ENCODE measurements at regions not wholly inside any gene's neighbourhood (a gene's known extent, or its start where the extent isn't known, plus 50 kb on each side); places are given as distances from the start of the nearest gene placed in this dataset.

DNA sequence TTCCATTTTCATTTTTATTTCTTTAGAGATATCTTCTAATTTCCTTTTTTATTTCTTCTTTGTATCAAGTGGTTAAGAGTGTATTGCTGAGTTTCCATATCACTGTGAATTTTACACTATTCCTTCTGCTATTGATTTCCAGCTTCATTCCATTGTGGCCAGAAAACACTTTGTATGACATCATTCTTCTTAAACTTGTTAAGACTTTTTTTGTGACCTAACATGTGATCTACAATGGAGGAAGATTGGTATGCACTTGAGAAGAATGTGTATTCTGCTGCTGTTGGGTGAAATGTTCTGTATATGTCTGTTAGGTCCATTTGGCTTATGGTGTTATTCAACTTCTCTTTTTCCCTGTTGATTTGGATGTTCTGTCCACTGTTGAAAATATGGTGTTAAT lies 274.2 kb upstream of the PUM3 start:
- no peak overlapping the region for H3K27ac Mint-ChIP-seq
- no peaks in the 10 kb centered on the region for H3K4me1 Mint-ChIP-seq
- TF ChIP-seq, protein P1, sequence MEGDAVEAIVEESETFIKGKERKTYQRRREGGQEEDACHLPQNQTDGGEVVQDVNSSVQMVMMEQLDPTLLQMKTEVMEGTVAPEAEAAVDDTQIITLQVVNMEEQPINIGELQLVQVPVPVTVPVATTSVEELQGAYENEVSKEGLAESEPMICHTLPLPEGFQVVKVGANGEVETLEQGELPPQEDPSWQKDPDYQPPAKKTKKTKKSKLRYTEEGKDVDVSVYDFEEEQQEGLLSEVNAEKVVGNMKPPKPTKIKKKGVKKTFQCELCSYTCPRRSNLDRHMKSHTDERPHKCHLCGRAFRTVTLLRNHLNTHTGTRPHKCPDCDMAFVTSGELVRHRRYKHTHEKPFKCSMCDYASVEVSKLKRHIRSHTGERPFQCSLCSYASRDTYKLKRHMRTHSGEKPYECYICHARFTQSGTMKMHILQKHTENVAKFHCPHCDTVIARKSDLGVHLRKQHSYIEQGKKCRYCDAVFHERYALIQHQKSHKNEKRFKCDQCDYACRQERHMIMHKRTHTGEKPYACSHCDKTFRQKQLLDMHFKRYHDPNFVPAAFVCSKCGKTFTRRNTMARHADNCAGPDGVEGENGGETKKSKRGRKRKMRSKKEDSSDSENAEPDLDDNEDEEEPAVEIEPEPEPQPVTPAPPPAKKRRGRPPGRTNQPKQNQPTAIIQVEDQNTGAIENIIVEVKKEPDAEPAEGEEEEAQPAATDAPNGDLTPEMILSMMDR (IDR thresholded peaks at IDR 0.05; ENCODE audit: unreplicated experiment in 3 of 3): no peak
- H3K9me3 Mint-ChIP-seq: peaks cover 21% of the 10 kb centered on the region
- no peaks in the 10 kb centered on the region for H3K27me3 Mint-ChIP-seq (ENCODE audit: low read depth)
- H3K36me3 Mint-ChIP-seq (ENCODE audit: low read depth): no peaks in the 10 kb centered on the region
- H3K4me3 Mint-ChIP-seq: no peak overlapping the region

DNA sequence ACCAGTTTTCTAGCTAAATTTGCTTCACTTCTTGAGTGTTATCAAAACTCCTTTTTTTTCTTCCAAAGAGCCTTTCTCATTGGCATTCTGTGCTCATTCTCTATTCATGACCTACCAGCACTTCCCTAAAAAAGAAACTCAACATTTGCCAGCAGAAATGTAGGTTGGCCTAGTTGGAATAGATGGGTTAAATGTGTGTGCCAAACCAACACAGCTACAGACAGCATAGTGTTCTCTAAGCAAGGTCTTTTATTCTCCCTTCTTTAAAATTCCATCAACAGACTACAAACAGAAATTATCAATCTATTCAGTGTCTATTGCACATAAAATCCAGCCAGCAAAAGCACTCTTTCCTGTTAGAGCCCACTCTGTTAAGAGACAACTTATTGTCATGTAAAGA lies 255.8 kb upstream of the PUM3 start:
- TF ChIP-seq, protein P1 (IDR thresholded peaks at IDR 0.05; ENCODE audit: unreplicated experiment in 3 of 3): no peak
- no peak overlapping the region for H3K4me3 Mint-ChIP-seq
- H3K27me3 Mint-ChIP-seq (ENCODE audit: low read depth): no peaks in the 10 kb centered on the region
- no peak overlapping the region for H3K27ac Mint-ChIP-seq
- no peaks in the 10 kb centered on the region for H3K36me3 Mint-ChIP-seq (ENCODE audit: low read depth)
- no peaks in the 10 kb centered on the region for H3K9me3 Mint-ChIP-seq
- H3K4me1 Mint-ChIP-seq: no peaks in the 10 kb centered on the region

GRCh38 chr9:3088219-3088618 lies 244.3 kb upstream of the PUM3 start:
- peak overlapping the region in 1 of 3 experiments; percentile 27 for H3K27ac Mint-ChIP-seq
- H3K9me3 Mint-ChIP-seq: no peaks in the 10 kb centered on the region
- H3K4me1 Mint-ChIP-seq: no peaks in the 10 kb centered on the region
- TF ChIP-seq, protein P1 (IDR thresholded peaks at IDR 0.05; ENCODE audit: unreplicated experiment in 3 of 3): no peak
- H3K27me3 Mint-ChIP-seq (ENCODE audit: low read depth): peaks cover 4% of the 10 kb centered on the region
- no peak overlapping the region for H3K4me3 Mint-ChIP-seq
- H3K36me3 Mint-ChIP-seq (ENCODE audit: low read depth): no peaks in the 10 kb centered on the region

- H3K27ac Mint-ChIP-seq: no peak overlapping the region
- H3K9me3 Mint-ChIP-seq: no peaks in the 10 kb centered on the region
- H3K27me3 Mint-ChIP-seq (ENCODE audit: low read depth): peaks cover 3% of the 10 kb centered on the region
- H3K4me1 Mint-ChIP-seq: no peaks in the 10 kb centered on the region
- no peak overlapping the region for H3K4me3 Mint-ChIP-seq
- TF ChIP-seq, protein P1 (IDR thresholded peaks at IDR 0.05; ENCODE audit: unreplicated experiment in 3 of 3): no peak
- no peaks in the 10 kb centered on the region for H3K36me3 Mint-ChIP-seq (ENCODE audit: low read depth)
These were observed 243.8 kb upstream of the PUM3 start for GRCh38 chr9:3087697-3088096.

GRCh38 chr9:3080951-3081350 lies 237.1 kb upstream of the PUM3 start:
- H3K27me3 Mint-ChIP-seq (ENCODE audit: low read depth): no peaks in the 10 kb centered on the region
- TF ChIP-seq, protein P1 (IDR thresholded peaks at IDR 0.05; ENCODE audit: unreplicated experiment in 3 of 3): no peak
- no peaks in the 10 kb centered on the region for H3K4me1 Mint-ChIP-seq
- no peak overlapping the region for H3K4me3 Mint-ChIP-seq
- H3K9me3 Mint-ChIP-seq: peaks cover 4% of the 10 kb centered on the region
- H3K36me3 Mint-ChIP-seq (ENCODE audit: low read depth): no peaks in the 10 kb centered on the region
- H3K27ac Mint-ChIP-seq: no peak overlapping the region

DNA sequence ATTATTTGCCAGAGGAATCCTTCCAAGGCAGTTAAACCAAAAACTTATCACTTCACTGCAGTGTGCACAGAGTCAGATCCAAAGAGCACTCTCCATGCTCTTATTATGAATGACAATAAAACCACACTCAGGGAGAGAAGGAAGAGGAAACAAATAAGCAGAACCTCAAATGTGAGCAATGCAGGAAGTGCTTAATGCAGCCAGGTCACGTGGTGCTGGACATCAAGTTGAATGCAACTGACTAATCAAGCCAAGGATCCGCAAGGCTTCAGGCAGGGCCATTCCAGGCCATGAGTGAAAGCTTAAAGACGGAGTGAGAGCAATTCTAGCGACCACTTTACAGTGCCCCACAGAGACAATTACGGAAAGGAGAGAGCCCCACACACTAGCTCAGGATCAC lies 230.4 kb upstream of the PUM3 start:
- Mint-ChIP-seq H3K9me3 (peaks cover 14% of the 10 kb centered on the region), H3K27ac (no peak overlapping the region), H3K4me1 (no peaks in the 10 kb centered on the region), H3K27me3 (ENCODE audit: low read depth) (no peaks in the 10 kb centered on the region), H3K4me3 (no peak overlapping the region), H3K36me3 (ENCODE audit: low read depth) (no peaks in the 10 kb centered on the region)
- TF ChIP-seq, protein P1 (IDR thresholded peaks at IDR 0.05; ENCODE audit: unreplicated experiment in 3 of 3): no peak
